ENCODE measurements at regions not wholly inside any gene's neighbourhood (a gene's known extent, or its start where the extent isn't known, plus 50 kb on each side); places are given as distances from the start of the nearest gene placed in this dataset.

DNA sequence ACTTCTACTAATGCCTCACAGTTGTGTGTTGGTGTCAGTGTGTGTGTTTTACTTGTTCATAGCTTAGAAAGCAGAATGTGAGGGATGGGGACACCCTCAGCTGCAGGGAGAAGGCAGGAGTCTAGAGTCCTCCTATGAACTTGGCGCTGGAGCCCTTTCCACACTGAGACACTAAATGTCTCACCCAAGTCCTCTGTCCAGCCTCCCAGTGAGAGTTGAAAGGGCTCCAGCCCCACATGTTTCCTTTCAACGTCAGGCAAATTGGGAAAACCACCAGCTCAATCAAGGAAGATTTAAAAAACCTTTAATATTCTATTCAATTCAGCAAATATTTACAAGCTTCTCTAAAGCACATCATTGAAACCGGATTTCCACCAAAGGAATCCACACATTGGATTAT lies 167.6 kb upstream of the MSX2 start:
- Histone ChIP-seq H3K9me3 (ENCODE audit: control insufficient read depth, low read length) (no peaks in the 10 kb centered on the region), H3K4me1 (ENCODE audit: control insufficient read depth, insufficient read depth, low read length) (no peaks in the 10 kb centered on the region), H3K27ac (ENCODE audit: low read depth, low read length) (no peak overlapping the region), H3K9ac (ENCODE audit: extremely low read depth, low read length, poor library complexity, severe bottlenecking) (no peak overlapping the region), H3K4me3 (ENCODE audit: low read length) (no peak overlapping the region), H3K27me3 (ENCODE audit: control insufficient read depth, insufficient read depth, low read length, poor library complexity, severe bottlenecking) (no peaks in the 10 kb centered on the region), H3K36me3 (ENCODE audit: control insufficient read depth, insufficient read depth, low read length) (no peaks in the 10 kb centered on the region)
- Mint-ChIP-seq H3K4me1 (peaks cover 7% of the 10 kb centered on the region), H3K9me3 (peaks cover 3% of the 10 kb centered on the region), H3K27me3 (ENCODE audit: insufficient read depth) (peaks cover 20% of the 10 kb centered on the region), H3K27ac (no peak overlapping the region), H3K4me3 (no peak overlapping the region), H3K36me3 (ENCODE audit: low read depth) (no peaks in the 10 kb centered on the region)
- no peak for DNase-seq
- WGBS, 2 experiments (ENCODE audit: insufficient coverage in 1 of 2, insufficient read length in 1 of 2) = 86 to 95% methylated on average over 1 to 3 of the region's 3 CpGs
- no peak for TF ChIP-seq CTCF (conservative IDR thresholded peaks at IDR 0.05)

DNA sequence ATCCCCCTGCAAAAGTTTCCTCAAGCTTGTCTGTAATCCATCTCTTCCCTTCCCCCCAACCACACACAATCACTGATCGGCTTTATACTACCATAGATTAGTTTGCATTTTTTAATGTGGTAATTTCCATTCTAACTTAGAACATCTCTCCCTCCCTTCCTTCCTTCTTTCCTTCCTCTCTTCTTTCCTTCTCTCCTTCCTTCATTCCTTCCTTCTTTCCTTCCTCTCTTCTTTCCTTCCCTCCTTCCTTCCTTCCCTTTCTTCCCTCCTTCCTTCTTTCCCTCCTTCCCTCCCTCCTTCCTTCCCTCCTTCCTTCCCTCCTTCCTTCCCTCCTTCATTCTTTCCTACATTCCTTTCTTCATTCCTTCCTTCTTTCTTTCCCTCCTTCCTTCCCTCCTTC lies 166.2 kb upstream of the MSX2 start:
- H3K9me3 ChIP-seq (ENCODE audit: control insufficient read depth, low read length) = no peaks in the 10 kb centered on the region
- DNase-seq = no peak
- H3K4me3 Mint-ChIP-seq = no peak overlapping the region
- no peak overlapping the region for H3K27ac Mint-ChIP-seq
- no peaks in the 10 kb centered on the region for H3K36me3 ChIP-seq (ENCODE audit: control insufficient read depth, insufficient read depth, low read length)
- H3K27ac ChIP-seq (ENCODE audit: low read depth, low read length) = no peak overlapping the region
- H3K4me1 Mint-ChIP-seq = peaks cover 2% of the 10 kb centered on the region
- no peaks in the 10 kb centered on the region for H3K27me3 ChIP-seq (ENCODE audit: control insufficient read depth, insufficient read depth, low read length, poor library complexity, severe bottlenecking)
- no peak overlapping the region for H3K4me3 ChIP-seq (ENCODE audit: low read length)
- H3K4me1 ChIP-seq (ENCODE audit: control insufficient read depth, insufficient read depth, low read length) = no peaks in the 10 kb centered on the region
- no peak overlapping the region for H3K9ac ChIP-seq (ENCODE audit: extremely low read depth, low read length, poor library complexity, severe bottlenecking)
- peaks cover 3% of the 10 kb centered on the region for H3K9me3 Mint-ChIP-seq
- no peaks in the 10 kb centered on the region for H3K36me3 Mint-ChIP-seq (ENCODE audit: low read depth)
- WGBS, 2 experiments (ENCODE audit: insufficient coverage in 1 of 2, insufficient read length in 1 of 2) = 92 to 100% methylated on average over 1 of the region's 1 CpG
- no peak for TF ChIP-seq CTCF (conservative IDR thresholded peaks at IDR 0.05)
- H3K27me3 Mint-ChIP-seq (ENCODE audit: insufficient read depth) = peaks cover 23% of the 10 kb centered on the region

- peaks cover 3% of the 10 kb centered on the region for H3K9me3 Mint-ChIP-seq
- H3K4me1 Mint-ChIP-seq = peaks cover 6% of the 10 kb centered on the region
- Histone ChIP-seq H3K4me1 (ENCODE audit: control insufficient read depth, insufficient read depth, low read length) (no peaks in the 10 kb centered on the region), H3K27ac (ENCODE audit: low read depth, low read length) (no peak overlapping the region), H3K27me3 (ENCODE audit: control insufficient read depth, insufficient read depth, low read length, poor library complexity, severe bottlenecking) (peaks cover 1% of the 10 kb centered on the region), H3K4me3 (ENCODE audit: low read length) (no peak overlapping the region), H3K36me3 (ENCODE audit: control insufficient read depth, insufficient read depth, low read length) (no peaks in the 10 kb centered on the region), H3K9me3 (ENCODE audit: control insufficient read depth, low read length) (no peaks in the 10 kb centered on the region), H3K9ac (ENCODE audit: extremely low read depth, low read length, poor library complexity, severe bottlenecking) (no peak overlapping the region)
- peaks cover 23% of the 10 kb centered on the region for H3K27me3 Mint-ChIP-seq (ENCODE audit: insufficient read depth)
- TF ChIP-seq CTCF (conservative IDR thresholded peaks at IDR 0.05) = no peak
- H3K4me3 Mint-ChIP-seq = no peak overlapping the region
- H3K36me3 Mint-ChIP-seq (ENCODE audit: low read depth) = no peaks in the 10 kb centered on the region
- no peak overlapping the region for H3K27ac Mint-ChIP-seq
- 60 to 78% methylated on average over 2 to 3 of the region's 3 CpGs for WGBS, 2 experiments (ENCODE audit: insufficient coverage in 1 of 2, insufficient read length in 1 of 2)
- DNase-seq = no peak
Measured at GRCh38 chr5:174559141-174559540, 165.2 kb upstream of the MSX2 start.

Measured in endodermal cell (in vitro differentiated cells).